Rectal smooth muscle tissue (tissue), 1 donor: ENCODE measurements at regions not wholly inside any gene's neighbourhood (a gene's known extent, or its start where the extent isn't known, plus 50 kb on each side); places are given as distances from the start of the nearest gene placed in this dataset.

ENCODE experiments used
- H3K27ac ChIP-seq: one replicate; pipeline ENCODE4 v1.7.0; 2013; ENCODE audit warnings: low read depth, low read length, inconsistent platforms
- H3K27me3 ChIP-seq: one replicate; pipeline ENCODE4 v1.7.0; 2013; ENCODE audit warnings: low read length; ENCODE audit not compliant: control insufficient read depth, insufficient read depth
- H3K36me3 ChIP-seq: one replicate; pipeline ENCODE4 v1.7.0; 2013; ENCODE audit warnings: low read length; ENCODE audit not compliant: control insufficient read depth, insufficient read depth
- H3K4me1 ChIP-seq: one replicate; pipeline ENCODE4 v1.7.0; 2013; ENCODE audit warnings: low read length; ENCODE audit not compliant: control insufficient read depth, insufficient read depth
- H3K4me3 ChIP-seq: one replicate; pipeline ENCODE4 v1.7.0; 2013; ENCODE audit warnings: low read length
- H3K9ac ChIP-seq: one replicate; pipeline ENCODE4 v1.7.0; 2013; ENCODE audit warnings: low read length

DNA sequence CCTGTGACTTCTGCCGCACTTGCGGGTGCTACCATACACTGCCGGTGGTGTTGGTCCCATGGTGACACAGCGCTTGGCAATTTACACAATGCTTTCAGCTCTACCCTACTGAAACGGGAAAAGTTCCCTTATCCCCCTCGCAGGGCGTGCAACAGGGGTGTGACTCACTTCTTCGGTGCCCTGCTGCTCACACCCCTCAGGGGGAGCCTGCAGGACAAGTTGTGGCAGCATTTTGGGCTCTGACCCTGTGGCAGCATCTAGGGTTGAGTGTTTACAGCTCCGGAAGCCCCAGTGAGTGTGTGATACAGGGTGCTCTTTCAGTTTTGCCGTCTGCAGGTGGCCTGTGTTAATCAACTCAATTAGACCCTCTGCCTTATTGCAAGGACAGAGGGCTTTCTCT is 324.7 kb upstream of the RGMA start:
- Histone ChIP-seq H3K27me3 (no peaks in the 10 kb centered on the region), H3K4me1 (no peaks in the 10 kb centered on the region), H3K9ac (no peak overlapping the region), H3K4me3 (no peak overlapping the region), H3K27ac (no peak overlapping the region), H3K36me3 (no peaks in the 10 kb centered on the region)

DNA sequence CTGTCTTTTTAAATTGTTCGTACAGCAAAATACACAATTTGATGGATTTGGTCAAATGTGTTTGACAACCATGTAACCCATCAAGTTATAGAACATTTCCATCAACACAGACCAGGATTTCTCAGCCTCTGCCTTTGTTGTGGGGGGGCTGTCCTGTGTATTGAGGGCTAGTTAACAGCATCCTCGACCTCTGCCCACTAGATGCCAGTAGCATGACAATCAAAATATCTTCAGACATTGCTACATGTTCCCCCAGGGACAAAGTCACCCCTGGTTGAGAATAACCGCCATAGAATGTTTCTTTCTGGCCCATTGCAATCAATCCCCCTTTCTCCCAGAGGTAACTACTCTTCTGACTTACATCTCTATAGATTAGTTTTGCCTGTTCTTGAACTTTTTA is 310.1 kb upstream of the RGMA start:
- no peak overlapping the region for H3K27ac ChIP-seq
- no peaks in the 10 kb centered on the region for H3K4me1 ChIP-seq
- H3K27me3 ChIP-seq, result no peaks in the 10 kb centered on the region
- no peak overlapping the region for H3K9ac ChIP-seq
- no peak overlapping the region for H3K4me3 ChIP-seq
- no peaks in the 10 kb centered on the region for H3K36me3 ChIP-seq

DNA sequence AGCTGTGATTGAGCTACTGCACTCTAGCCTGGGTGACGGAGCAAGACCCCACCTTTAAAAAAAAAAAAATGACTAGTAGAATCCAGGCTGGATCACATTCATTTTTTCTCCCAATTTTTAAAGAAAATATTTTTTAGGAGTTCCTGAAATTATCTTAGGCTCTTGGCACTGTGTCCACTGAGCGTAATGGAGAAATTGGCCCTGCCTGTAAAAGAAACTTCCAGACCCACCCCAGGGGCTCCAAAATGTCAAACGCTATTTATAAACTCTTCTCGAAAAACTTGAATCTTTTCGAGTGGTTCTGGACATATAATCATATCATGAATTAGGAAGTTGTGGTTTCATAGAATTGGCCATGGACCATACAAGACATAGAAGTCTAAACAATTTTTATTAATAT is 300.2 kb upstream of the RGMA start:
- Histone ChIP-seq H3K27me3 (no peaks in the 10 kb centered on the region), H3K9ac (no peak overlapping the region), H3K27ac (no peak overlapping the region), H3K36me3 (no peaks in the 10 kb centered on the region), H3K4me1 (no peaks in the 10 kb centered on the region), H3K4me3 (no peak overlapping the region)

DNA sequence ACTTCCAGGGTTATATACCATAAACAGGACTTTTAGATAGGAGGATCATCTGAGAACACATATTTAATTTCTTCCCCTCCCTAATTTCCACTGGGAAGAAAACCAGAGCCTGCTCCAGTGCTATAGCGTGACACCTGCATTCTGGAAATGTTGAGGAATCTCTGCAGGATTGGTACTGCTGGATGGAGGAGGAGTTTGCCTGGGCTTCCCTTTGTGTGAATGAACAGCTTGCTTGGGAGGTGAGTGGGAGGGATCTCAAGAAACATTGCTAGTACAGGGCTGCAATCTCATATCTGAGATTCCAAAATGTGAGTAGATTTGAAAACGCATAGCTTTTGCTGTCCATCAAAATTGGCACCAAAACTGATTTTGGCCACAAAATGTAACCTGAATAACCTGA is 295.9 kb upstream of the RGMA start:
- no peak overlapping the region for H3K27ac ChIP-seq
- no peaks in the 10 kb centered on the region for H3K27me3 ChIP-seq
- H3K4me1 ChIP-seq, result no peaks in the 10 kb centered on the region
- no peak overlapping the region for H3K4me3 ChIP-seq
- no peaks in the 10 kb centered on the region for H3K36me3 ChIP-seq
- H3K9ac ChIP-seq, result no peak overlapping the region

DNA sequence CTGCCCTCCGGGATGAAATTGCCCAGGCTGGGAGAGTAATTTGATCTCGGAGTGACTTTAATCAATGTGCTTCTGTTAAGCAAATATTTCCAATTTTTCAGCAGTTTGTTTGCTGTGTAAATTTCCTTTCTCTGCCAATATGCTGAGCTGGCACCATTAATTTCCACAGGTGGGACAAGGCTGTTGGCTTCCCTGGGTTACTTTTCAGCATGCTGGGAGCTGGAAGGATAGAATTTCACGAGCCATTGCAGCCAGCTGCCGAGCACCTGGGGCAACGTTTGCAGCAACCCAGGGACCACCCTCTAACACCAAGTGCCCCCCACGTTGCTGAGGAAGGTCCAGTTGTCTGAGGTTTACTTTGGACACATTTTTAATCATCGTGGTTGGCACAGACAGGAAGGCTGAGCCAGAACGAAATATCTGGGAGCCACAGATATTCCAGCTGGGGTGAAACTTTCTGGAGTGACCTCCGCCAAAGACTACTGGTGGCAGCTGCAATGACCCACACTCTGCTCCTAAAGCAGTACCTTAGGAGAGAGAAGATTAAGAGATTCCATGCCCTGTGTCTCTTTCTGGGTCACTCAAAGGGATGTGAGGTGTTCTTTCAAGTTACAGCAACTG is 293.3 kb upstream of the RGMA start:
- H3K36me3 ChIP-seq, result no peaks in the 10 kb centered on the region
- no peak overlapping the region for H3K9ac ChIP-seq
- no peak overlapping the region for H3K27ac ChIP-seq
- H3K27me3 ChIP-seq, result no peaks in the 10 kb centered on the region
- no peak overlapping the region for H3K4me3 ChIP-seq
- peaks cover 2% of the 10 kb centered on the region for H3K4me1 ChIP-seq

DNA sequence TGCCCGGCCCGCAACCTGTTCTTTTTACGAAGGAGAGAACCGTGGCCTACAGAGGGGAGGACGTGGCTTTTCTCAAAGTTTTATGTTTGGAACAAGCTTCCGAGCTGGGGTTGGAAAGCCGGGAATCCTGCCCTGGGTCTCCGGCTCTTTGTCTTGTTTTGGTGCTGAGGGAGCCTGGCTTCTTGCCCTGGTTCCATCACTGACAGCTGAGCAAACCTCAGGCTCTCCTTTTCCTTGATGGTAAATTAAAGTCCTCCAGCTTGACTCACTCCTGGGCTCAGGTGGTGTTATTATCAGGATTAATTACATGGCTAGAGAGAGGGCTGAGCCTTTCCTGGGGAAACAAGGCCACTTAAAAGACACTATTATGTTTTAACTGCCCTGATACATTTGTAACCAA is 289.5 kb upstream of the RGMA start:
- no peak overlapping the region for H3K4me3 ChIP-seq
- no peak overlapping the region for H3K9ac ChIP-seq
- H3K27me3 ChIP-seq, result no peaks in the 10 kb centered on the region
- H3K4me1 ChIP-seq, result peaks cover 2% of the 10 kb centered on the region
- no peak overlapping the region for H3K27ac ChIP-seq
- no peaks in the 10 kb centered on the region for H3K36me3 ChIP-seq

DNA sequence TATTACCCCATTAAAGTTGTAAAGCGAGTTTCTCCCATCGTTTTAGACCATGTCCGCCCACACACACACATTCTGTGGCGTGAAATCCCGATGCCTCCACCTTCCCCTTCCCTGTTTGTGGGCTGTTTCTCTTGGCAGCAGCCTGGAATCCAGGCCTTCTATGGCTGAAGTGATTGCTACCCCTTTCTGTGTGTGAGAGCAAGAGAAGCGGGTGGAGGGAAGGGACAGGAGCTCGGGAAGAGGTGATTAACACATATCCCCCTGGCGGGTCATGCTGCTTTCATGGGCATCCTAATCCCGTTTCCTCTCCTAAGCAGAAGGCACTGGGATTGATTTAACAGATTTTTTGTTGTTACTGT is 283.8 kb upstream of the RGMA start:
- H3K27me3 ChIP-seq, result no peaks in the 10 kb centered on the region
- no peaks in the 10 kb centered on the region for H3K4me1 ChIP-seq
- no peak overlapping the region for H3K27ac ChIP-seq
- no peaks in the 10 kb centered on the region for H3K36me3 ChIP-seq
- H3K4me3 ChIP-seq, result no peak overlapping the region
- H3K9ac ChIP-seq, result no peak overlapping the region

DNA sequence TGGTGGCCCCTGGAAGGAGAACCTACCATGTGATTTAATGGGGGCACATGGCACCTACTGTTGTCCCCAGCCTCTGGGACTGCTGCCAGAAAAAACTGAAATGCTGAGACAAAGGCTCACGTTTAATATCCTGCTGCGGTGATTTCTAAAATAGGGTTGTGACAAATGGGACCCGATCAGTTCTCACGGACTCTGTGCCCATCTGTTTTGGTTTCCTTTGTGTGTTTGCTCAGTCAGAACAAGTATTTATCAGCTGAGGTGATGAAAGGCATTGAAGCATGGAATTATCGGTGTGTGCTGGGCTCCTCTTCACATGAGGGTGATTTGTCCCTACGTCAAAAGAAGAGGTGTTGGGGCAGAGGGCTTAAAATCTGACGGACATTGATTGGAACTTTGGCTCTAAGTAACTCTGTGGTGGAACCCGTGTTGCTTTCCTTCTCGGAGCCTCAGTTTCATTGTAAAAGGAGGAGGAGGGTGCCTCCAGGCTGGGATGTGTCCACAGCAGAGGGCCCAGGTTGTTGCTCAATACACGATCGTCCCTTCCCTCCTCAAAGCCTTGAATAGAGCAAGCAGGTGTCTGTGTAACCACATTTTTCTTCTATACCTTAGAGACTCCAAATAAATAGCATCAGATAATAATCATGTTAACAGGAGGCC is 283.3 kb upstream of the RGMA start:
- Histone ChIP-seq H3K4me3 (no peak overlapping the region), H3K27me3 (no peaks in the 10 kb centered on the region), H3K4me1 (no peaks in the 10 kb centered on the region), H3K9ac (no peak overlapping the region), H3K36me3 (no peaks in the 10 kb centered on the region), H3K27ac (no peak overlapping the region)

DNA sequence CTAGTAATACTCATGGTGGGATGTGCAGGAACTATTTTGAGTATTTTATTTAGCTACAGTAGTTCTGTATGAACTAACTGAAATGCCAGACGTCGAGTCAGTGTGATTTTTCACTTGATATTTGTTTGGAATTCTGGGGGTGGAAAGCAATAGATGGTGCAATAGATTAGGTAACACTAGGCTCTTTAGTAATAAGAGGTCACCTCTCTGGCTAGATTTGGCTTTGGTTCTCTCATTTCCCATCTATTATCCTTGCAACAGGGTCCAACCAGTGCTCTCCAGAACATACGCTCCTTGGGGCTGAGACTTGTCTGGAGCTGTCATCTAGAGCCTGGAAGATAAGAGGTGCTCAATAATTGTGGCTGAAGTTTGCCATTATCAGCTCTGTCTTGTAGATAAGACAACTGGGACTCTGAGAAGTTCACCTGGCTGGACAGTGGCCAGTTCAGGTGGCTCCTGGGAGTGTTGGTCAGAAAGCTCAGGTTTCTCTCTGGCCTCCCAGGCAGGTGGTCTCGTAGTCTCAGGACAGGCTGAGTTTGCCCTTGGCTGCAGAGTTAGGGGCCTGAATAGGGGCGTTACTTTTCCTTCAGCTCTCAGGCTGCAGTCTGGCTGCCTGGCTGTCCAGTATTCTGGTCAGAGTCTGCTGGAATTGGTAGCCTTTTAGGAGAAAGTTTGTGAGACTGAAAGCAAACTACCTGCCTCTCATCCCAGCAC is 277.5 kb upstream of the RGMA start:
- Histone ChIP-seq H3K4me1 (no peaks in the 10 kb centered on the region), H3K9ac (no peak overlapping the region), H3K27ac (no peak overlapping the region), H3K27me3 (no peaks in the 10 kb centered on the region), H3K36me3 (no peaks in the 10 kb centered on the region), H3K4me3 (no peak overlapping the region)

DNA sequence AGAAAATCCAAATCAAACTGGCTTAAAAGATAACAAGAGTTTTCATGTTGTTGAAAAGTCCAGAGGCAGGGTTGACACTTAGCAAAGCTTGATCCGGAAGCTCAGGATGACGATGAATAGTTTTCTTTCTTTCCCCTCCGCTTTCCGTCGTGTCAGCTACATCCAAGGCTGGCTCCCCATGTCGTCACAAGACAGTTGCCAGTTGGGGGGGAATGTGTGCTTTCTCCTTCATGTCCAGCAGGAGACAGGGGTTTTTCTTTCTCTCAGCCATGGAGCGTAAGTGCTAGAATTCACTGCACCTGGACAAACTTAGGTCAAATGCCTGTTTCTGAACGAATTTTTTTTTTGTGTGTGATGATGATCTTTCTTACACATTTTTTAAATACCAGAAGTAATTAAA is 273.8 kb upstream of the RGMA start:
- H3K4me1 ChIP-seq, result peaks cover 12% of the 10 kb centered on the region
- H3K27me3 ChIP-seq, result no peaks in the 10 kb centered on the region
- H3K9ac ChIP-seq, result no peak overlapping the region
- no peak overlapping the region for H3K27ac ChIP-seq
- H3K4me3 ChIP-seq, result no peak overlapping the region
- no peaks in the 10 kb centered on the region for H3K36me3 ChIP-seq

DNA sequence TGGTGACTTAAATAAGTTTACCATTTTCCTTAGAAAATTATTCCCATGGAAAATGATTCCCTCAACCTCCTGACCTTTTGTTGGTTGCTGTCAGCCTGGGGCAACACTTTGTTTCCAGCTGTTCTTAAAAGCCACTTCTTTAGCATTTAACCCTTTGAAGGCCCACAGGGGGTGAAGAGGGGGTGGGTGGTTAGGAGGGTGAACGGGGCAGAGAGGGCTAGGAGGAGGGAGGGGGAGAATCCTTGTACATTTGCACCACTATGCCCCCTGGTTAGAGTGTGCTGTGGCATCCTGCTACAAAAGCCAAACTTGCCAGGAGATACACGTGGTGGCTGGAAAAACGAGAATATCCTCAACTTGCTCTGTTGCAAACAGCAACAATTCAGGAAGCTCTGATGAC is 273.2 kb upstream of the RGMA start:
- Histone ChIP-seq H3K36me3 (no peaks in the 10 kb centered on the region), H3K4me3 (no peak overlapping the region), H3K27ac (no peak overlapping the region), H3K27me3 (no peaks in the 10 kb centered on the region), H3K4me1 (peaks cover 12% of the 10 kb centered on the region), H3K9ac (no peak overlapping the region)

DNA sequence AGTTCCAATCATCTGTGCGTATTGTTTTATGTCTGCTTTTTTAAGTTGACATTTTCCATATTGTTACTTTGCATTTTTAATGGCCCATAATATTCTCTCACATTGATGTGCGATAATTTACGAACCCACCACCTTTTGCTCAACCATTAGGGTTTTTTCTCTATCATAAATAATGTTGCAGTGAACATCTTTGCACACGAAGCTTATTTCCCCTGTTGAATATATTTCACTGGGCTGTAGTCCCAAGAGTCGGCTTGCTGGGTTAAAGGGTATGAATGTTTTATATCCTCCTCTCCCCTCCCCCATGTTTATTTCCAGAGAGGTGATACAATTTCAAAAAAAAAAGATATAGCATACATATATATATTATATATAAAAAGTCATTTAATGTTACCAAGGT is 272.7 kb upstream of the RGMA start:
- H3K27ac ChIP-seq, result no peak overlapping the region
- no peak overlapping the region for H3K9ac ChIP-seq
- H3K27me3 ChIP-seq, result no peaks in the 10 kb centered on the region
- peaks cover 12% of the 10 kb centered on the region for H3K4me1 ChIP-seq
- no peak overlapping the region for H3K4me3 ChIP-seq
- no peaks in the 10 kb centered on the region for H3K36me3 ChIP-seq

DNA sequence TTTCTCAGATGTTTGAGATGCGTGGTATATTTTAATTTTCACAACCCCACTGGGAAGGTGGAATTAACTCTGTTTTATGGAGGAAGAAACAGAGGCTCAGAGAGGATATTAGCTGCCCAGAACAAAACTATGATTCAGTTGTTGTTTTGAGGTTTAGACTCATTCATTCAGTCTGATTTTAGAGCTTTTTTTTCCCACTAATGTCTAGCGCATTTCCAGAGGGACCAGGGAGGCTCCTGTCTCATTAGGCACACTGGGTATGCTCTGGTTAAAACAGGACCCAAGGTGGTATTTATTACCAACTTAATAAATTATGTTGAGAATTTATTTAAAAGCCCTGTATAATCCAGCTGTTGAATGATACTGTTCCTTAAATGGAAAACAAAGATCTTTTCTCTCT is 272.0 kb upstream of the RGMA start:
- H3K4me1 ChIP-seq, result peaks cover 12% of the 10 kb centered on the region
- H3K9ac ChIP-seq, result no peak overlapping the region
- H3K36me3 ChIP-seq, result no peaks in the 10 kb centered on the region
- H3K27ac ChIP-seq, result no peak overlapping the region
- no peaks in the 10 kb centered on the region for H3K27me3 ChIP-seq
- no peak overlapping the region for H3K4me3 ChIP-seq
